GM12892 (cell line): ENCODE measurements at regions not wholly inside any gene's neighbourhood (a gene's known extent, or its start where the extent isn't known, plus 50 kb on each side); places are given as distances from the start of the nearest gene placed in this dataset.

ENCODE experiments used
- DNase-seq: peaks from one replicate; pipeline ENCODE4 v3.0.0; 2011; ENCODE audit not compliant: insufficient read length
- FAIRE-seq: peaks from 2 replicates; lab custom pipeline; 2011; peaks lifted over from hg19 to GRCh38; lab: Jason Lieb, UNC
- POLR2A ChIP-seq: IDR thresholded peaks from 2 replicates; pipeline ENCODE4 v1.6.1; 2011; ENCODE audit warnings: low read depth, low read length, control low read depth
- POLR2AphosphoS5 ChIP-seq: IDR thresholded peaks from 2 replicates; pipeline ENCODE4 v1.6.1; 2011; ENCODE audit warnings: low read depth, low read length, control low read depth
- TAF1 ChIP-seq: IDR thresholded peaks from 2 replicates; pipeline ENCODE4 v1.6.1; 2011; ENCODE audit warnings: low read depth, mild to moderate bottlenecking, control low read depth, low read length, borderline replicate concordance

DNA sequence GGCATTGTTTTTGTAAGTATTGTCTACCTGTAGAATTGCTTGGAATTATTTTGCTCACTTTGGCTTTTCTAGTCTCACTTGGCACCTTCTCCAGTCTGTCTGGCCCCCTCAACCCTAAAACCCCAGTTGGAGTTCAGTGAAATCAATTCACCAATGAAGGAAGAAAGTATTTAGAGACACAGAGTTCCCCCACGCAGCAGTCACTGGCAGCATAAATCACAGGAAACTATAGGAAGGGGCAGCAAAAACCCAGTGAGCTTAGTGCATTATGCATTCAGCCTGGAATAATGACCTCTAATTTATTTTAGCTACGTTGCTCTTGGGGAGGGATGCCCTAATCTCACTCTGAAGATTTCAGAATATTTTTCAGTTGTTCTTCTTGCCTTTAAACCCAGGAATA, 204.7 kb upstream of the BLID start:
- no peak for FAIRE-seq
- no peak for DNase-seq
- TF ChIP-seq POLR2AphosphoS5 (no peak), TAF1 (no peak), POLR2A (no peak)

GRCh38 chr11:122319691-122320620, 203.9 kb upstream of the BLID start:
- DNase-seq = no peak
- no peak for FAIRE-seq
- TF ChIP-seq POLR2A (no peak), POLR2AphosphoS5 (no peak), TAF1 (no peak)

DNA sequence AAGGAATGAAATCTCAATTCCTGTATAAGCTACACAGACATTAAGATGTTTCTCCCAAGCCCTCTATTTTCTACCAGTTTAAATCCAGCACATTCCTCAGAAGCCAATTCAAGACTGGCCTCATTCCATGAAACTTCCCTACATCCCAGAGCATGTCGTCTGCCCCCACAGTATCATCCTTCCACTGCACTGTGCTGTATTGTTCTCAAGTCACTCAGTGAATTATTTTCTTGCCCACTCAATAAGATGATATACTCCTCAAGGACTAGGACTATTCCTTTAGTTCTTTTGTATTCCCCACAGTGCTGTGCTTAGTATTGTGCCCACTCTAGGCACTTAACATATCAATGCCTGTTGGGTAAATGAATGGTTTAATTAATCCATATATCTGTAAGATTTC, 203.1 kb upstream of the BLID start:
- no peak for DNase-seq
- no peak for TF ChIP-seq POLR2A
- no peak for TF ChIP-seq TAF1
- no peak for TF ChIP-seq POLR2AphosphoS5
- FAIRE-seq = no peak

GRCh38 chr11:122317305-122317704, 201.3 kb upstream of the BLID start:
- FAIRE-seq (no peak), DNase-seq (no peak)
- TF ChIP-seq TAF1 (no peak), POLR2AphosphoS5 (no peak), POLR2A (no peak)

GRCh38 chr11:122313581-122313980, 197.6 kb upstream of the BLID start:
- no peak for TF ChIP-seq POLR2AphosphoS5
- TF ChIP-seq POLR2A = no peak
- no peak for TF ChIP-seq TAF1
- DNase-seq (no peak), FAIRE-seq (no peak)

DNA sequence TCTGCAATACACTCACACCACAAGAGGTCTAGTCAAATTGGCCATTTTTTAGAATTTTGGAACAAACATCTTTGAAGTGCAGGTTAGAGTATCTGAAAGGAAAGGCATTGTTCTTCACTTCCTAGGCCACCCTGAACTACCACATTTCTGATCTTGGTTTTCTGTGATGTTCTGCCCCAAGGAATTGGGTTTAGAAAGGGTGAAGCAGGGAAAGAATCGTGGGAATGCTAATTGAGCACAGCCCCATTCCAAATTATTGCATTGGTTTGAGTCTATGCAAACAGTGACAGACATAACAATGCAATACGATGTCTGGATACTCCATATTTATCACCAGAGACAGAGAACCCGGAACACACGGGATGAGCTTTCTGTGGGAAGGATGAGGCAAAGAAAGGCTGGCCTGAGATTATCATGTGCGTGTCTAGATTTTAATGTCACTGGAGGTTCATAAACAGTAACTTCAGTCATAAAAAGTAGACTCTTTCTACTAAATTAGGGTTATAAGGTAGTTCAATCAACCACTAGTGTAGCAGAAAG, 195.3 kb upstream of the BLID start:
- DNase-seq (no peak), FAIRE-seq (no peak)
- no peak for TF ChIP-seq POLR2AphosphoS5
- TF ChIP-seq TAF1 = no peak
- no peak for TF ChIP-seq POLR2A

- DNase-seq (no peak), FAIRE-seq (no peak)
- TF ChIP-seq TAF1 (no peak), POLR2AphosphoS5 (no peak), POLR2A (no peak)
Observed at GRCh38 chr11:122310766-122311165, 194.8 kb upstream of the BLID start.

GRCh38 chr11:122309262-122309925, 193.4 kb upstream of the BLID start:
- TF ChIP-seq POLR2A (no peak), TAF1 (no peak), POLR2AphosphoS5 (no peak)
- FAIRE-seq = no peak

GRCh38 chr11:122308226-122308625, 192.2 kb upstream of the BLID start:
- TF ChIP-seq TAF1 = no peak
- DNase-seq (no peak), FAIRE-seq (no peak)

More at GRCh38 chr11:122309262-122309925, 193.4 kb upstream of the BLID start:
- no peak for DNase-seq

- TF ChIP-seq POLR2AphosphoS5 (no peak), POLR2A (no peak), TAF1 (no peak)
- DNase-seq (no peak), FAIRE-seq (no peak)
Observed at GRCh38 chr11:122307476-122308035, 191.5 kb upstream of the BLID start.

GRCh38 chr11:122306831-122307391, 190.9 kb upstream of the BLID start:
- TF ChIP-seq POLR2A = no peak
- no peak for FAIRE-seq
- no peak for DNase-seq
